Brain microvascular endothelial cell (primary cell): ENCODE measurements at regions not wholly inside any gene's neighbourhood (a gene's known extent, or its start where the extent isn't known, plus 50 kb on each side); places are given as distances from the start of the nearest gene placed in this dataset.

Experiments
- DNase-seq: peaks from one replicate; pipeline ENCODE4 v3.0.0-alpha.2; 2020
- H3K27ac ChIP-seq: fragments of 250-450 bp; sonication (Bioruptor Pico); 2 replicates; pipeline ENCODE4 v1.5.1; 2020; ENCODE audit warnings: mild to moderate bottlenecking, moderate library complexity
- H3K27me3 ChIP-seq: fragments of 250-450 bp; sonication (Bioruptor Pico); replicated peaks from 2 replicates; pipeline ENCODE4 v1.5.1; 2020; ENCODE audit warnings: mild to moderate bottlenecking
- H3K36me3 ChIP-seq: fragments of 250-450 bp; sonication (Bioruptor Pico); replicated peaks from 2 replicates; pipeline ENCODE4 v1.5.1; 2020; ENCODE audit warnings: mild to moderate bottlenecking
- H3K4me3 ChIP-seq: 2 replicates; pipeline ENCODE4 v1.5.1; 2011; ENCODE audit warnings: low read depth, mild to moderate bottlenecking, control low read depth, low read length, moderate library complexity
- CTCF ChIP-seq: IDR thresholded peaks from 2 replicates; pipeline ENCODE4 v1.5.1; 2011; ENCODE audit warnings: low read depth, mild to moderate bottlenecking, moderate library complexity, low read length, control low read depth, inconsistent platforms; ENCODE audit errors: missing control alignments
- in situ Hi-C: cut with HindIII; loops from 2 replicates; pipeline ENCODE4 v1.10.0; 2017; ENCODE audit warnings: low sequenced_read_pairs, low pct_ligation_motif_present

GRCh38 chr15:47652328-47652727 lies 65.0 kb upstream of the SEMA6D start:
- no peak overlapping the region for H3K27ac ChIP-seq
- no peak for TF ChIP-seq CTCF
- H3K4me3 ChIP-seq, result no peak overlapping the region
- DNase-seq, result no peak
- in situ Hi-C loops, result no loop called here
- H3K36me3 ChIP-seq, result no peaks in the 10 kb centered on the region
- no peaks in the 10 kb centered on the region for H3K27me3 ChIP-seq

GRCh38 chr15:47652844-47653243 lies 64.5 kb upstream of the SEMA6D start:
- no peak for DNase-seq
- H3K27ac ChIP-seq, result no peak overlapping the region
- H3K4me3 ChIP-seq, result no peak overlapping the region
- no peaks in the 10 kb centered on the region for H3K27me3 ChIP-seq
- in situ Hi-C loops, result no loop called here
- TF ChIP-seq CTCF, result no peak
- no peaks in the 10 kb centered on the region for H3K36me3 ChIP-seq

GRCh38 chr15:47661661-47662180 lies 55.6 kb upstream of the SEMA6D start:
- in situ Hi-C loops, result no loop called here
- H3K27ac ChIP-seq, result no peak overlapping the region
- DNase-seq, result no peak

GRCh38 chr15:47663101-47663500 lies 54.2 kb upstream of the SEMA6D start:
- Histone ChIP-seq H3K4me3 (no peak overlapping the region), H3K36me3 (no peaks in the 10 kb centered on the region), H3K27me3 (no peaks in the 10 kb centered on the region), H3K27ac (no peak overlapping the region)
- TF ChIP-seq CTCF, result no peak
- no peak for DNase-seq
- in situ Hi-C loops, result no loop called here

More at GRCh38 chr15:47661661-47662180, 55.6 kb upstream of the SEMA6D start:
- no peaks in the 10 kb centered on the region for H3K27me3 ChIP-seq
- no peaks in the 10 kb centered on the region for H3K36me3 ChIP-seq
- H3K4me3 ChIP-seq, result no peak overlapping the region
- TF ChIP-seq CTCF, result no peak
